Putamen (tissue), 1 donor: ENCODE measurements at regions not wholly inside any gene's neighbourhood (a gene's known extent, or its start where the extent isn't known, plus 50 kb on each side); places are given as distances from the start of the nearest gene placed in this dataset.
"Not testable (repeated sequence)": the region's sequence is repeated elsewhere in the genome, so short reads cannot be mapped to it uniquely, and the experiment has no call there.

Experiments
- DNase-seq: peaks from one replicate; pipeline ENCODE4 v3.0.0-alpha.2; 2016; ENCODE audit warnings: low spot score

DNA sequence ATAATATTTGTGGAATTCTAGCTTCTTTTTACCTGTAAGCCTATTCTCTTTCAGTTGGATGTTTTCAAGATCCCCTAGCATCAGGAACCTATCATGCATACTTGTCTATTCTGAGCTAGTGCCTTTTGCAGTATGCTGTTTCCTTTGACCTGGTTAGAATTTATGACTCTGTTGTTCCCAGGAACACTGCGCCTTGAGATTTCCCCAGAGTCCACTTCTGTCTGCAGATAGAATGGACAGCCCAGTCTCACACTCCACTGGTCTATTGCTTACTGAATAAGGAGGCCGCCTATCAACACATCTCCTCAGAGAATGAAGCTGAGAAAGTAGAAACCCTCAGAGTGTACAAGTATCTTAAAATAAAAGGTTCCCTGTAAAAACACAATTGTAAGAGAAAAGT lies 465.1 kb upstream of the GALNTL6 start:
- no peak for DNase-seq

DNA sequence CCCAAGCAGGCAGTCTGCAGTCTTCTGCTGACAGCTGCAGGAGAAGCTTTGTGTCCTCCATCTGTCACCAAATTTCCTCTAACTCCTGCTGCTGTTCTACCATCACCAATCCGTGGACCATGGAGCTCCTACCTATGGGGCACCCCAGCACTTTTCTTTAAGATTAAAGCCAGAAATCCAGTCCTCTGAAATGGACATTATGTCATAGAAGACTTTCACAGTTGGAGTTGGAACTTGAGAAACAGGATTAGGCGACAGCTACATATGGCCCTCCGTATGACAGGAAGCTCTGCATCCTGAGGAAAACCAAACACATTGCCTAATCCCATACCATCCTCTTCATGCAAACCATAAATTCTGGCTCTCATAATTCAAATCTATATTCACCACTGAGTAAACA lies 470.6 kb upstream of the GALNTL6 start:
- DNase-seq, result no peak

DNA sequence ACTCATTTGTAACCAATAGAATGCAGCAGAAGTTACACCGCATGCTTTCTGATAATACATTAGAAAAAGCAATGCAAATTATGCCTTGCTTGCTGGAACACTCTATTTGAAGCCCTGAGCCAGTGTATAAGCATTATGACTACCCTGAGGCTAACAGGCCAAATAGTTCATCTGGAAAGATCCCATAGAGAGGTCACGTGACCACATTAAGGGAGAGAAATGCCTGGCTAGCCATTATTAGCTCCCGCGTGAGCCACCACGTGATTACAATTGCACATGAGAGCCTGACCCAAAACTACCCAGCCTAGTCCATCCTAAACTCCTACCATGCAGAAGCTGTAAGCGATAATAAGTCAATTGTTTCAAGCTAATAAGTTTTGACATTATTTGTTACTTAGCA lies 472.9 kb upstream of the GALNTL6 start:
- no peak for DNase-seq

DNA sequence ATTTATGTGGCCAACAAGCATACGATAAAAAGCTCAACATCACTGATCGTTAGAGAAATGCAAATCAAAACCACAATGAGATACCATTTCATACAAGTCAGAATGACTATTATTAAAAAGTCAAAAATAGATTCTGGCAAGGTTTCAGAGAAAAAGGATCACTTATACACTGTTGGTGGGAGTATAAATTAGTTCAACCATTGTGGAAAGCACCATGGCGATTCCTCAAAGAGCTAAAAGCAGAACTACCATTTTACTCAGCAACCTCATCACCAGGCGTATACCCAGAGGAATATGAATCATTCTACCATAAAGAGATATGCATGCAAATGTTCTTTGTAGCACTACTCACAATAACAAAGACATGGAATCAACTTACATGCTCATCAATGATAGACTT lies 478.7 kb upstream of the GALNTL6 start:
- DNase-seq, result no peak

DNA sequence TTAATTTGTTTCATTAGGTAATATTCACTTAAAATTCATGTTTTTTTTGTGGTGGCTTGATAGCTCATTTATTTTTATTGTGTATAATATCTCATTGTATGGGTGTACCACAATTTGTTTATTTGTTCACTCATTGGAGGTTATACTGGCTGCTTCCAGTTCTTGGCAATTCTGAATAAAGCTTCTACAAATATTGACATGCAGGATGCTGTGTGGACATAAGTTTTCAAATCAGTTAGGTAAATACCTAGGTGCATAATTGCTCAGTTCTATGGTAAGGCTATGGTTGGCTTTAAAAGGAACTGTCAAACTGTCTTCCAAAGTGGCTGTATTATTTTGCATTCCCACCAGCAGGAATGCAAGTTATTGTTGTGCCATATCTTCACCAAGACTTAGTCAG lies 504.5 kb upstream of the GALNTL6 start:
- no peak for DNase-seq

GRCh38 chr4:171298048-171298718 lies 515.0 kb upstream of the GALNTL6 start:
- not testable (repeated sequence) for DNase-seq

- no peak for DNase-seq
These were observed 524.3 kb upstream of the GALNTL6 start for GRCh38 chr4:171288816-171289432.

DNA sequence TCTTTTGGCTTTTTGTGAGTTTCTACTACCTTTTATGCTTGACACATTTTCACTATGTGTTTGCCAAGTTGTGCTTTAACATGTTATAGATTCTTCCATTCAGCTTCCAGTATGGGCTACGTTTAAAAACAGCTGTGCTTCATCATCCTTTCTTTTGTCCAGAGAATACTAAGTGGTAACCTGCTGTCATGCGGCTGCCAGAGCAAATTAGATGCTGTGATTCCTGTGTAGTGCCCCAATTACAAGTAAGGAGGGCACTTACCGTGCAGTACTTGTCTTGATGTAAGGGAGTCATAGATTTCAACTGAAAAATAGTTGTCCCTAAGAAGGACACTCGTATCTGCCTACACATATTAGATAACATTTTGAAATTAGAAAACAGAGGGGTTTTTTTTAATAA lies 531.8 kb upstream of the GALNTL6 start:
- DNase-seq, result no peak

- DNase-seq, result no peak
These were observed 534.1 kb upstream of the GALNTL6 start for GRCh38 chr4:171279131-171279530.

DNA sequence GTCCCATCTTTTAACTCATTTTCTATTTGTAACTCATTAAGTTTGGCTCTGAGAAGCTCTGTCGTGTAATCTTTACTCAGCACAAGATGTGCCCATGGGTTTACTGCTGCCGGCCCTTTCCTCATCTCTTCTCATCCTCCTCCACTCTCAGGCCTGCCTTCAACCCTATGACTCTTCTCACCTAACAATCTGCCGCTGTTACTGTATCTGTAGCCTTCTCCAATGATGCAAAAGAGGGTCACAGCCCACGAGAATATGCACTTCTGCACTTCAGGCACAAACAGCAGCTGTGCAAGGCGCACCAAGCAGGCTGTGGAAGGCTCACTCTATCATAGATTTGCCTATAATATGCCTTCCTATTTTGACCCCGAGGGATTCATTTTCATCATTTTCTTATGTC lies 546.5 kb upstream of the GALNTL6 start:
- DNase-seq, result no peak

DNA sequence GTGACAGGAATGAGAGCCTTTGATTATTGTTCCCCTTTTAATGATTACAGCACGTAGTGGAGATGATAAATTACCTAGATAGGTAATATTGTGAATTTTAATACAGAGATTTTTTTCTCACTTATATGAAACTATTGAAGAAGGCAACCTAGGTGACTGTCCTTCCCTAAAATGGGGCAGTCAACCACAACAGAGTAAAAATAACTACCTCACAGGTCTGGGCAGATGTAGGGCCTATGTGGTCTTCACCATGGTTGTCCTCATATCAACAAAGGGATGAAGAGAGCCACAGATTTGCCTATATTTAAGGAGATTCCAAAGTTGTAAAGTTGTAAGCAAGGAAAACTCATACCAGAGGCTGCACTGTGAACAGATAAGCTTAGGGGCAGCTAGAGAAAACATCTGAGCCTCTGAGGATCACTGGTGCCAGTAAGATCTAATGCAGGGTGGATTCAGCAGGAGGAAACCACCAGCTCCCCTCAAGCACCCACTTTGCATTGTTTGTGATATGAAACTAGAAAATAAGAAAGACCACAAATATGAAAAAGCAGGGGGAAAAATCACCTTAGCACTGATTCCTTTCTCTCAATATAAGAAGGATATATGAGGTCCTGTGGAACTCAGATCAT lies 547.9 kb upstream of the GALNTL6 start:
- no peak for DNase-seq

DNA sequence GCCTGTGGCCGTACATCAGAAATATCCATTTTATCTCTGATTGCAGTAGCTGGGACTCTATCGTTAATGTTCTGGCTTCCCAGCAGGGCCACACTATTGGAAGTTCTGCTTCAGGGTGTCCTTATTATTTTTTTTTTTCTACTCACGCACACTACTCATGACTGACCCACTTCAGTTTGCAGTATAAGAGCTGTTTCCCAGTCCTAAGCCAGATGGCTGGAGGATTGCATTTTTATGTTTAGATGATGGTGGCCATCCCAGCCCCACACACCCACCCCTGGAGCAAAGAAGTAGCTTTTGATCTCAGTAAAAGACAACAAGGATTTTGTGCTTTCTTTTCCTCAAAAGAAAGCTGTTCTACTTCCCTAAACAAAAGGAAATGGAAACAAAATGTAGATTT lies 557.0 kb upstream of the GALNTL6 start:
- no peak for DNase-seq

GRCh38 chr4:171246948-171247347 lies 566.3 kb upstream of the GALNTL6 start:
- DNase-seq, result no peak

- no peak for DNase-seq
These were observed 570.4 kb upstream of the GALNTL6 start for GRCh38 chr4:171242831-171243230.

GRCh38 chr4:171239196-171239595 lies 574.0 kb upstream of the GALNTL6 start:
- DNase-seq, result no peak

- no peak for DNase-seq
These were observed 577.7 kb upstream of the GALNTL6 start for GRCh38 chr4:171235521-171235920.

GRCh38 chr4:171229354-171229753 lies 583.9 kb upstream of the GALNTL6 start:
- not testable (repeated sequence) for DNase-seq

DNA sequence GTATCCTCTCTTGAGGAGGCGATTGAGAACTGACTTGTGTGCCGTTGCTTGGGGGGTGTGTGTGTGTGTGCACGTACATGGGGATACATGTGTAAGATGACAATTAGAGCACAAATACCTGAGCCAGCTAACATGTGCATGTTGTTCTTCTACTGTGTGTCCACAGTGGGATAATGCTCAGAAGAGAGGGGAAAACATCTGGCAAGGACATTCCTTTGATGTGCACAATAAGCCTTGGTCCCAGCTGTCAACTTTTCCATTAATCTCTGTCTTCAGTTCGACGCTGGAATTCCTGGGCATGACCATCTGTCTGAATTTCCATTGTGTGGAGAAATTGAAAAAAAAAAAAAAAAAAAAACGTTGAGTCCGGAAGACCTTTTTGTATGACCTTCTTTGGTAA lies 592.0 kb upstream of the GALNTL6 start:
- no peak for DNase-seq

- DNase-seq, result no peak
These were observed 609.8 kb upstream of the GALNTL6 start for GRCh38 chr4:171203425-171203824.

- DNase-seq, result no peak
These were observed 610.3 kb upstream of the GALNTL6 start for GRCh38 chr4:171202908-171203307.

- DNase-seq, result no peak
These were observed 626.5 kb upstream of the GALNTL6 start for GRCh38 chr4:171186700-171187099.

GRCh38 chr4:171181090-171181489 lies 632.1 kb upstream of the GALNTL6 start:
- no peak for DNase-seq

- DNase-seq, result no peak
These were observed 642.5 kb upstream of the GALNTL6 start for GRCh38 chr4:171170671-171171070.

DNA sequence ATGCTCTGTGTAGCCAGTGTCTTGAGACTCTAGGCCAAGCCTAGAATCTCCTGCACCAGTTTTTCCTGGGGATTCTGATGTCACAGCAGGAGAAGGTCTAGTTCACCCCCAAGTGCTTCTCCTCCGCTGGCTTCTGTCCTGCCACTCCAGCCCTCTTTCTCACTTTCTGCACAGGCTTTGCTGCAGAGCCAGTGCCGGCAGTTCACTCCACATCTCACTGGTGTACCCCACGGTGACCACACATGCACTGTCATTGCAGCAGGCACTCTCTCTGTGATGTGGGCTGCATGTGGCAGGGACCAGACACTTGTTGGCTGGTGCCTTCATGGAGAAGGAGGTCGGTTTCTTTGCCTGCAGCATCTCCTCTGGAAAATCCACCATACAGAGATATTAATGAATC lies 643.8 kb upstream of the GALNTL6 start:
- no peak for DNase-seq
